Stimulated activated CD4-positive, alpha-beta T cell treated with anti-CD3 and anti-CD28 coated beads, Interleukin-4, amount 100 ng/mL, for 24 hours (primary cell): ENCODE measurements at regions not wholly inside any gene's neighbourhood (a gene's known extent, or its start where the extent isn't known, plus 50 kb on each side); places are given as distances from the start of the nearest gene placed in this dataset.

Source experiments
- DNase-seq: peaks from one replicate; pipeline ENCODE4 v3.0.0-alpha.2; 2020

DNA sequence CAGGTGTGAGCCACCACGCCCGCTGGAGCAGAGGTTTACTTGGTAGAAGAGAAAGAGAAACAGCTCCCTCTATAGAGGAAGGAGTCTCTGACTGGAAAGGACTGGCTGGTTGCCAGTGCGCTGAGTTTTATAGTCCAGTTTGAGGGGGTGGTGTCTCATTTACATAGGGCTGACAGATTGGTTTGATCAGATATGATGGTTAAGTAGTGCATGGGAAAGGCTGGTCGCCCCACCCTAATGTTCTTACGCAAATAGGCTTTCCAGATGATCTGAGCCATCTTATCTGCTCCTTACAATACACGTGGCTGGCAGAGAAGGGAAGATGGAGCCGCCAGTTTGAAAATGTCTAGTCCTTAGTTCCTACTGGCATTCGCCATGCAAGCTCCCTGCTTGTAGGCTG, 439.5 kb downstream of the NAF1 start:
- no peak for DNase-seq

DNA sequence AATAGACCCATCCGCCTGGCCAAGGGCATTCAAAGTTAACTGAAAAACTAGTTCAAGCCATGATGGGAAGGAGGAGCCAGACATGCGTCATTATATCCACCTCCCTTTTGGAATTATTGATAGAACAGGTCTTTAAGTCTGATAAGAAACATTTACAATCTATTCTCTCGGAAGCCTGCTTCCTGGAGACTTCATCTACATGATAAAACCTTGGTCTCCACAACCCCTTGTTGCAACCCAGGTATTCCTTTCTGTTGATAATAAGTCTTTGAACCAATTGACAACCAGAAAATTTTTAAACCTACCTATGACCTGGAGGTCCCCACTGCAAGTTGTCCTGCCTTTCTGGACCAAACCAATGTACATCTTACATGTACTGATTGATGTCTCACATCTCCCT, 451.3 kb downstream of the NAF1 start:
- no peak for DNase-seq

DNA sequence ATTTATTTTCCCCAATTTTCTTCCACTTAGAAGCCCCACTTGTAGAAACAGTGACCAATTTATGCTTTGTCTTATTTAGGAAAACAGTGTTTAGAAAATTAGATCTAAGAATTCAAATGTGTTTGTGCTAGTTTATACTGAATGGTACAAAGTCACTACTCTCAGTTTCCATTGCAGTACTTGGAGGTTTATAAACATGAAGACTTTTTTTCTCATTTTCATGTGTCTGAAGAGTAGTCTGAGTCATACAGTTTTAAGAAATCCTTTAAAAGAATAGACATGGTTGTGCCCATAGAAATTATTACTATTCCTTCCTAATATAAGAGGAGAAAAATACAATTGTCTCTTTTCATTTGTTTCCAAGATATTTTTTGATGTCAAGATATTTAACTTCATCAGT, 458.7 kb downstream of the NAF1 start:
- no peak for DNase-seq

DNA sequence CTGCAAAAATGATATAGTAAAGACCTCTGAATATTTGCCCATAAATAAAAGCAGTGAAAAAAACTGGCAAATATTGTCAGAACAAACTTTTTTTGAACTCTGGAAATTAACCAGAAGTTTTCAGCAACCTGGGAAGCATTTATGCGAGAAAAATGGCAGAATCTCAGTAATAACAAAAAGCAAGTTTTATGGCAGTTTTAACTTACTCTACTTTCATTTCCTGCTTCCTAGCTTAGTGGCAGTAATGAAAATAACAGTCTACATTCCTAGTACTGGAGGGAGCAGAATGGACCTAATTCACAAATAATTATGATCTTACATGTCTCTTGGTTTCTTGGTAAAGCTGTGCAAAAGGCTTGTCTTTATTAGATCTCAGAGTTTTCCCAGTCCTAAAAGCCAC, 460.1 kb downstream of the NAF1 start:
- no peak for DNase-seq

DNA sequence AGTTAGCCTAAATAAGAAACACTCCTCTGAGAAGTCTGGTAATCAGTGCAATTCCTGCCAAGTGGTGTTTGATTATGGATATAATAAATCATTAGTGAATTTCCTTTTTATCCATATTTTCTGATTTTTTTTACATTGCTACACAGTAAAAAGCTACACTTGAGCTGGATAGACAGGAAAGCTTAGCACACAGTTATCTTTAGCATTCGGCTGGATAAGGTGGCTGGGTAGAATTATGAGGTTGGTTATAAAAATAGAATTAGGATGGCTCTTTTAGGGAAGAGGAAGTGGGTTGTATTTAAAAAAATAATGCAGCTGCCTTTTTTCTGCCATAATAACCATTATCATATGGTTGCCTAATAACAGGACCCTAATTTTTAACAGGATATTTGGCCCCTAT, 460.6 kb downstream of the NAF1 start:
- no peak for DNase-seq

DNA sequence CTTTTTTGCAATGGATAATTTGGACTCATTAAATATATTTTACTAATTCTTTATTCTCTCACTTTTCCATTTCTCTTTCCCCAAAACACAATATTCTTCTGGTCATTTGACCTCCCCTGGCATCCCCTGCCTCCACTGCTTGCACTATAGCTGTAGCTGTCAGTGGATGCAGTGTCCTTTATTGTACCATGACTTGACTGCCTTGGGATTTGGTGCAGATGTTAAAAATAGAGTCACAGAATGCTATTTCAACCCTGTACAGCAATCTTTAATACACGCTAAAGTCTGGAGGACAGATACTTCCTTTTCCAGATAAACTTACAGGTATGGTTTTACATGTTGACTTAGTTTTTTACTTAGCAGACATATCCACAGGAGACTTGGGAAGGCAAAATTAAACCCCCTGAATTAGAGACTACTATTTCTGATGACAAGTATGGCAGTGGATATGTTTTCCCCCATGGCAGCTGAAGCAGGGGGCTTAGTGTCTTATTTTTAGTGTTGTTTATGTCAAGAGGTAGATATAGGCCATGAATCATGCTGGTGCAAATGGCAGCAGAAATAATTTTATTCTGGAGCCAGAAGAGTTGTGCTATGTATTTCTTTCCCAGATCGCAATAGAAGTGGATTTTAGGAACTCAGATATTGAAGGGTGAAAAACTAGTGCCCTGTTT, 461.4 kb downstream of the NAF1 start:
- no peak for DNase-seq

DNA sequence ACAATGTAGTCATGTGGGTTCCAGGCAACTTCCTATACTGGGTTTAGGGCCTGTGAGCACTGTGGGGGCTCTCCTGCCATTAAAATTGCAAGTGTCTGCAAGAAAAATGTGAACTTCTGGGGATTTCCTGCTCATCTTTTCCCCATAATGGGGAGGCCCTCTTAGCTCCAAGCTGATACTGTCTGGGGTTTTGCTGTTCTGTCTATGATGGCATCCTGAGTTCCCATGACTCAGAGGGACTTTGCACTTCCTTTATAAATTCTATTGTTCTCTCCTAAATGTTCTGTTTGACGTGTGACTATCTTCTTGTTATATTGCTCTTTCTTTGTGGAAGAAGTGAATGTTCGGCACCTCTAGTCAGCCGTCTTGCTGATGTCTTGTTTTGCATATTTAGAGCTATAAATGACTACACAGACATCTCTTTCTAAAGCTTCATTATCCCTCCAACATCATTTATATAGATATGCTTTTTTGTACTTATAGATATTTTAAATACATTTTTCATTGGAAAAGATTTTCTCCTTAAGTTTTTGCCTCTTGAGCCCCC, 465.8 kb downstream of the NAF1 start:
- DNase-seq: no peak

DNA sequence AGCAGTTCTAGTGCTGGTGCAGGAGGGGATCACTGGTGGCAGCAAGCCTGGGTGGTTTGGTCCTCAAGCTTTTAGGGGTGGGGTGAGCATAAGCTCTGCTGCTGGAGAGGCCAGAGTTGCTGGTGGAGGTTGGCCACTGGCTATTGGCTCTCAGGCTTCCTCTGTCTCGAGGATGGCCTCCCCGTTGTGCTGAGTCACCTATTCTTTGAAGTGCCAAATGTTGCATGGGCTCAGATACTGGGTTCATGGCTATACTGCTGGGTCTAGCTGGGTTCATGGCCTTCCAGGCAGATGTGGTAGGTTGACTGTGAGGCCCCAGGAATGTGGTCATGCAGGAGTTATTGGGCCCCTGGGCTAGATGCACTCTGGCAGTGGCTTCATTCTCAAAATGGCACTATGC, 466.3 kb downstream of the NAF1 start:
- no peak for DNase-seq

DNA sequence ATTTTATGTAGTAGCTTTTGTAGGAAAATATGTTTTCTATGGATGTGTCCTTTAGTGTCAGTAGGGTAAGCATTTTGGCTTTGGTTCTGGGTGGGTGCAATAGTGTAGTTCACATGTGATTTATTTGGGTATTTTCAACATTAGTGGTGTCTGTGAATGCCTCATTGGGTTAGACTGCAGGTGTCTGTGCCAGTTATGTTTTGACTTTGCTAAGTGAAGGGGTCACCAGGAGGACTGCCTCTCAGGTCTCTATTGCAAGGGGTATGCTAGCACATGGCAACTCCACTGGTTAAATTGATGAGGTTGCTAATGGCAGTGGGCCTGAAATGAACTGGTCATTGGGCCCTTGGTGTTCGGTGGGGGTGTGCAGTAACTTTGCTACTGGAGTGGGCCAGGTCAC, 467.1 kb downstream of the NAF1 start:
- no peak for DNase-seq

DNA sequence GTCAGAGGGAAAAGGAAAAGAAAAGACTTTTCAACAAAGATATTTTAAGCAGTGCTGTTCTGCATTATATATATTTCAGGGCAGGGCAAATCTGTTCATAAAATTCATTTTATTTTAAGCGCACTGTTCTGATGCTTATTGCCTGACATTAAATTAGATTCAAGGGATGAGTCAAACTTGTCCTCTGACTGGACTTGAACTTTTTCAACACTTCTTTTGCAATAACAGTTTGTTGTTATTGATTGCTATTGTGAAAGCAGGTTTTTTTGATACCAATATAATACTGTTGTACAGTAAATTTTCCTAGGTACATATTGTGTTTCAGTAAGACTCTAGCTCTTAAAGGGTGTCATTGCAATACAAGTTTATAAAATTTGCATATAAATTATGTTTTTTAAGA, 481.3 kb downstream of the NAF1 start:
- DNase-seq: no peak

DNA sequence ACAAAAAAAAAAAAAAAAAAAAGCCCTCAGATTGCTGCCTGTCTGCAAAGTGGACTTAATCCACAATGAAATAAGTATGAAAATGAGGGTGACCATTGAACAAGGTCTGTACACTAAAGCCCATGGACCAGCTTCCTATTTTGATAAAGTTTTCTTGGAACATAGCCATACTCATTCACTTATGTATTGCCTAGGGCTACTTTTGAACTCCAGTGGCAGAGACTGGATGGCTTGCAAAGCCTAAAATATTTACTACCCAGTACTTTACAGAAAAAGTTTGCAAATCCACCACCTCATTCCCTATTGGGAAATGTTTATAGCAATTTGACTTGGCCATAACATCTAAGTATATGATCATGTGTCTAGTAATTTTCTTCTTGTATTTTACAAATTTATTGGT, 481.7 kb downstream of the NAF1 start:
- no peak for DNase-seq

DNA sequence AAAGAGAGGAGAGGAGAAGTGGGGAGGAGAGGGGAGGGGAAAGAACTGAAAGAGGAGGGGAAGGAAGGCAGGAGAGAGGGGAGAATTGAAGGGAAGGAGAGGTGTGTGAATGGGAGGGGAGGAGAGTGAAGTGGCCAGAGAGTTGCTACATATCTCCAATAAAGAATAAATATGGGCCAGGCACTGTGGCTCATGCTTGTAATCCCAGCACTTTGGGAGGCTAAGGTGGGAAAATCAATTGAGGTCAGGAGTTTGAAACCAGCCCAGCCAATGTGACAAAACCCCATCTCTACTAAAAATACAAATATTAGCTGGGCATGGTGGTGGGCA, 482.4 kb downstream of the NAF1 start:
- DNase-seq: no peak

DNA sequence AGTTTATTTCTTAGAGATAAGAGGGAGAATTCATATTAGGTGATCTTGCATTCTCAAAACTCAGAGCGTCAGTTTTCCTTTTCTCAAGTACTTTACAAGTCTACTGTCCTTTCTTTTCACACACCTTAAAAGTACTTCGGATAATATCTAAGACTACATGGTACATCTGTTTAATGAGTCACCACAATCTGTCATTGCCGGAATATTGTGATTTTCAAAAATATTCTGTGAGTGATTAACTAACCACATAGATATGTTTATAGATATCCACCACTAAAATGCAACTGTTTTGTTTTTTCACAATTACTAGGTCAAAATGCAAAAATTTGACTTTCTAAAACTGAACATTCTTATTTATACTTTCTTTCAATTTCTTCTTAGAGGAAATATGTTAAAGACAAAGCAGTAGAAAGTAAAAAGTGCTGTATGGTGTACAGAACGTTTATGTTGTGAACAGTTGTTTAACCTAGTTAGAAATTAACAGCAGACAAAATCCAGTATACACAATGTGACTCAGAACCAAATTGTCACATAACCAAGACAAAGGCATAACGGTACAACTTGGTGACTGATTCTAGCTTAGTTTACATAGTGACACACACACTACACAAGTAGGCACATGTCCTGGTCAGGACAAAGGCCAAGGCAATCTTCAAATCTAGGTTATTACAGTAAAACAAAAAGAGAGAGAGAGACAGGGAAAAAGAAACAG, 482.9 kb downstream of the NAF1 start:
- DNase-seq: no peak

DNA sequence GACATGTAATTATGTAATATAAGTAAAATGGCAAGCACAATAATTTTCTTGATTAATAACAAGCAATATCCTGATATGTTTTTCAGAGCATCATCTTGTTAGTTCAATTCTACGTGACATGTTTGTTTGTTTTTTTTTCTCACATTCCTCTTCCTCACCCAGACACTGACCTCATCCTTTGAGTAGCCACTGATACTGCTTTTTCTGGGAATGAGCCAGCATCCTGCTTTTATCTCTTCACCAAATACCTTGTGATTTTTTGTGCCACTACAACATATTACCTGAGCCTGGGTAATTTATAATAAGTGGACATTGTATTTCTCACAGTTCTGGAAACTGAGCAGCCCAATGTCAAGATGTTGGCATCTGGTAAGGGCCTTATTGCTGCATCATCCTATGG, 484.0 kb downstream of the NAF1 start:
- DNase-seq: no peak

DNA sequence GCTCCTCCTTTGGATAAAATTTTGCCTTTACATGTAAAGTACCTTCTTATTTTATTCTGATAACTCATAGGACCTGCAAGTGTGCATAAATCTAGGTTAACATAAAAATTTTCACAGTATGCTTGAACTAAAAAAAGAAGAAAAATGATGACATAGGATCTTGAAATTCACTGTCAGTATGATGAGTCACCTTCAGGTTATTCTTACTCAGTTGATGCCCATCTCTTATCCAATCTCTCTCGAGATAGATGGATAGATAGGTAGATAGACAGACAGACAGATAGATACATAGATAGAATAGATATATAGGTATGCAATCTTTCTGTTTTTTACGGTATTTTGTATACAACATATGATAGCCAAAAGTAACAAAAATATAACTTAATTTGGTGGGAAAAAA, 485.5 kb downstream of the NAF1 start:
- no peak for DNase-seq

DNA sequence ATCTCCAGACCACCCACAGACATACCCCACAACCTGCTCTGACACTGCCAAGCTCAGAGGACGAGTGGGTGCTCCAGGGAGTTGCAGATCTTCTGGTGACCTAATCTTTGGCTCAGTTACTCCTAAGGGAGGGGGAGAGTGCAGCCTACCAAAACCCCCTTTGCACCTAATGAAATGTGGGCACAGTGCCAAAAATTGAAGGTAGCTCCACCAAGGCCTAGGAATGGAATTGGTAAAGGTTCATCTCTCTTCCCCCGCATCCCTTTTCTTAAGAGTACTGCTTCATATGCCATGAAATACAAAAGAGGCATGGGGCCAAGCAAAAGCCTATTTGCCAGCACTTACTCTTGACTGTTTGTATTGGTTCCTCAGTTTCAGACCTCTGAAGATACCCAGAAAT, 491.0 kb downstream of the NAF1 start:
- DNase-seq: no peak

DNA sequence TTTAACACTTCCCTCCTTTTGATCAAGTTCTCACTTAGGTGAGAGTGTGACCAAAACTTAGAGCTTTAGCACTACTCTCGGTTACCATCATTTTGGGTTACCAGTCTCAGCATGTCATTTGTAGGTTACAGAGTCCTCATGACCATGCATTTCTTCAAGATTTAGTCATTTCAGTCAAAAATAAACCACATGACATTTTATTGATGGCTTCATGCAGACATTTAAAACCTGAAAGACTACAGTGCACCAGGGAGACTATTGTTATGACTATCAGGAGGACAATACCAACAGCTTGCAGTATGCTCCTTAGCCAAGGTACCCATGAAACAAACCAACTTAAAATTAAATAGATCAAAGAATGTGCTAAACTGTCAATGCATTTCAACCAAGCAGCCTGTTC, 498.1 kb upstream of the FSTL5 start:
- no peak for DNase-seq

DNA sequence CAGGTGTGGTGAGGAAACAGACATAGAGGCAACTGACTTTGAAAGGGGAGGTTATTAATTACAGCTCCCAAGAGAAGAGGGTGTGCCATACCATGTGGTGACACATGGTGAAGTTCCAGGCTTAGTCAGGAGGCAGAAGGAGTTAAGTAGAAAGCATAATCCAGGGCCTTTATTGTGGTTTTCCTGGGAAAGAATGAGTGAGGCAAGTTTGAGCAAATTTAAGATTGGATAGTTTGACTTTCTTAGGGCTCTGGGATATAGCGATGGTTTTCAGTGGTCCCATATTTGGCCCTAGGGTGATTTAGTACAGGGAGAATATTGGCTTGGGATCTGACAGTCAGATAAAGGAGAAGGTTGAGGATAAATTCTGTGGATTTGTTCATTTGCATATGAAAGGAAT, 495.9 kb upstream of the FSTL5 start:
- no peak for DNase-seq

DNA sequence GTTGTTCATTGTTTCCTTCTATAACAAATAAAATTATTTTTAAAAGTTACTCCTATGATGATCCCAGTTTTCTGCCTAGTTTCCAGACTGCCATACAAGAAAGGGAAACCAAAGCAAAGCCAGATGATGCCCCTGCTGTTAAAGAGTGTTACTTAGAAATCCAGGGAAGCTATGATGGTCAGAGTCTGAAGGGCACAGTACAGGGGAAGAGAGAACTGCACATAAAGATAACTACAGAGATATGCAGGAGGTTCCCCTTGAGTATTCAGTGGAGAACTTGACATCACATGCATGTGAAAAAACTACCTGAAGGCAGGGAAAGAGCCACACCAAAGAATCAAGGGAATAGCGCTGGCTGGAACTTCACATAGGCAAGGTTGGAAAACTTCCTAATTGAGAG, 494.2 kb upstream of the FSTL5 start:
- DNase-seq: no peak

DNA sequence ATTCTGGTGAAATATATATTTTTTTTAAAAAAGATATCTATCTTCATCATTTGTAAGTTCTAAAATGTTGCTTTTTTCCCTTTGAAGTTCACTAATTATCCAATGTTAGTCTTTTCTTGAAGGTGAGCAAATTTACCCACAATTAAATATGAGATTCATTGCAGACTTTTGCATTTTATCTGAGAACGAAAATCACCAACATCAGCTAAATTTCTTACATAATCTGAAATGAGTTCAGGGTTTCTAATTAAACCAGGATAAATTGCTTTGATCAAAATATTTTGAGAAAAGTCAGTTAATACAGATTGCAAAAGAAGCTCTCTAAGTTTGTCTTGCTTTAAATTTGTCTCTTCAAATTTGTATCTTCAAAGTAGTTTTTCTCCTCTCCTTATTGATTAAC, 486.4 kb upstream of the FSTL5 start:
- no peak for DNase-seq

DNA sequence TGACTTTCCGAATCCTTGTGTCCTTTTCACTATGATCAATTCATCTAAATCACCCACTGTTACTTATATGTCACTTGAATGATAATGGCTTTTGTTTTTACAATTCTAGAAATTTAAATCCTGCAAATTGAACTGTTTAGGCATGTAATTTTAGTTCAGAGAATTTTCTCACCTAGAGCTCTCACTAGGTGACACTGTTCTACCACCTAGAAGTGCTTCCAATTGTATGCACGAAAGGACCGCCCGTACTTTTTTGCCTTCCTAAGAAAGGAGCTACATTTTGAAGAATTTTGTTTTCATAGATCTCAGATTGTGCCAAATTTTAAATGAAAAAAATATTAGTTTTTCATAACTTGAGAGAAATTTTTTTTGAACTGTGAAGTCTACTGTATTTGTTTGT, 481.6 kb upstream of the FSTL5 start:
- DNase-seq: no peak

DNA sequence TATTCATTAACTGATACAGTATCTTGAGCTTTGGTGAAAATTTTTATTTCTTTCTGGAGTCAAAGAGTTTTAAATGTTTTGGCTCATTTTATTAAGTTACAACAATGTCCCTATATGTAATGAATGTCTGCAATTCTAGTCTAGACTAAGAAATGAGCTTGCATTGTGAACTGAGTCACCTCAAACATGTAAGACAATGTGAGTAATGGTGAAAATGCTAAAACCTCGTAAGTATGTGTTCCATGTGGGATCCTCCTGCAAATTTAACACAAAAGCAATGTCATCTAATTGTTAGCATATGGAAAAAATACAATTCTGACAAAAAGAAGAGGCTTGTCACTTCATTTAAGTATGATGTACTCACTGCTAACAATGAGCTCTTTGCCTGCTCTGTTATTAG, 480.5 kb upstream of the FSTL5 start:
- DNase-seq: no peak

DNA sequence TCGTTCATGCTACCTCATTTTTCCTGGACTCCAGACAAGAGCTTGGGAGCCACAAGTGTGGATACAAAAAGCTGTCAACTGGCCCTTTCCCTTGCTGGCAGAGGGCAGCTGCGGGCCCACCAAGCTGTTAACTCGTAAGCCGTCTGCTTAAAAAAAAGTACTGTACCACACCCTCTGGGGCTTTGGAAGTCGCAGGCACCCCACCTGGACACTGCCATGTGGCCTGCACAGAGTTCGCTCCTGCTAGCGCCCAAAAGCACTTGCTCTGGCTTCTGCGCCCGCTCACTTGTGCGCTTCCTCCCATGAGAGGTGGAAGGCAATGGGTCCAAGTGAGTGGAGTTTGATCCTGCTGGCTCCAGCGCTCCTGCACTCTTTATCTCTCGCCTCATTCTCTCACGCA, 476.4 kb upstream of the FSTL5 start:
- no peak for DNase-seq

DNA sequence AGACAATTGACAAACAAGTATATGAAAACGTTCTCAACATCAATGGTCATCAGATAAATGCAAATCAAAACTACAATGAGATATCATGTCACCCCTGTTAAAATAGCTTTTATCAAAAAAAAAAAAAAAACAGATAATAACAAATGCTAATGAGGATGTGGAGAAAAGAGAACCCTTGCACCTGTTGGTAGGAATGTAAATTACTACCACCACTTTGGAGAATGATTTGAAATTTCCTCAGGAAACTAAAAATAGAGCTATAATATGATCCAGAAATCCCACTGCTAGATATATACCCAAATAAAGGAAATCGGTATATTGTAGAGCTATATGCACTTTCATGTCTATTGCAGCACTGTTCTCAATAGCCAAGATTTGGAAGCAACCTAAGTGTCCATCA, 470.6 kb upstream of the FSTL5 start:
- no peak for DNase-seq

DNA sequence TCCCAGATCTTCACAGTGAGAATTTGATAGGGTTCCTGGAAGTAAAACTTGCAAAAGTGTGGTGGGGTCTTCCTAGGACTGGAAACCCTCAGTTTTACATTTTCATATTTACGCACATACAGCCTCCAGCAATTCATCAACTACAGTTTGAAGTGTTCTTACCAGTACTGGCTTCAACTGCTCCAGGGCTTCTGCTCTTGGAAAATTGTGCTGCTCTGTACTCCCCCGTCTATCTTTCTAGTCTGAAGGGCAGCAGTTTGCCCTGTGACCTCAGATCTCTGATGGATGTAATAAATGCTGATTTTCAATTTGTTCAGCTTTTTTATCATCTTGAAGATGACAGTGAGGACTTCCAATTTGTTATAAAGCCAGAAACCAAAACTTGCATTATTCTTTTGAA, 458.9 kb upstream of the FSTL5 start:
- no peak for DNase-seq
